ENCODE measurements at regions not wholly inside any gene's neighbourhood (a gene's known extent, or its start where the extent isn't known, plus 50 kb on each side); places are given as distances from the start of the nearest gene placed in this dataset.
"Not testable (repeated sequence)": the region's sequence is repeated elsewhere in the genome, so short reads cannot be mapped to it uniquely, and the experiment has no call there.

DNA sequence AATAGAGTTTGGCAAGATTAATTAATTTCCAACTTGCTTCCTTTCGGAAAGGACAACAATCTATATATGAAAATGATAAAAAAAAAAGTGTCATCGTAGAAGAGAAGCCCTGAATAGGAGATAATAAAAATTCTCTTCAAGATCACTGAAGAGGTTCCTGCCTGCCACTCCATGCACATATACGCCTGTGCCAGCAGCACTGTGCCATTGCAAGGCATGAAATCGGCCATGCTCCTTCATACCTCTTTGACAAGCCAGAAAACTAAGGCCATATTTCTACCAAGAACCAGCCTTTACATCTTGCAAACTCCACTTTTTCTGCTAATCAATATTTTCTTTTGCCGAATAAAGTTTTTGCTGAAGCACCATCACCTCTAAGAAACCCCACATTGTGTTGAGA, 365.5 kb downstream of the CXXC4 start:
- no peak for DNase-seq (ENCODE audit: low spot score)

DNA sequence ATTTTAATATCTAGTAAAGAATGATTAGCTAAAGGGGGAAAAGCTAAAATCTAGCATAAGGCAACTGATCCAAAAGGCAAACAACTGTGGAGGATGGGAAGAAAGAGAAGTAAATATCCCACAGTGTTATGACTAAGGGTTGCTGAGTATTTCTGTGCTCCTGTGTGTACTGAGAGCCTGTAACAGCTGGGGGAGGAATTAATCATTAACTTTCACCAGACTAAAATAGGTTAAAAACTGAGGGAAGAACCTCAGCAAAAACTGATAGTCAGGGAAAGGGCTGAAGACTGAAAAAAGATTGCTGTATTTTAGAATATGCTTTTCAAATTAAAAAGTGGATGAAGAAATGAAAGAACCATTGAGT, 365.9 kb downstream of the CXXC4 start:
- no peak for DNase-seq (ENCODE audit: low spot score)

DNA sequence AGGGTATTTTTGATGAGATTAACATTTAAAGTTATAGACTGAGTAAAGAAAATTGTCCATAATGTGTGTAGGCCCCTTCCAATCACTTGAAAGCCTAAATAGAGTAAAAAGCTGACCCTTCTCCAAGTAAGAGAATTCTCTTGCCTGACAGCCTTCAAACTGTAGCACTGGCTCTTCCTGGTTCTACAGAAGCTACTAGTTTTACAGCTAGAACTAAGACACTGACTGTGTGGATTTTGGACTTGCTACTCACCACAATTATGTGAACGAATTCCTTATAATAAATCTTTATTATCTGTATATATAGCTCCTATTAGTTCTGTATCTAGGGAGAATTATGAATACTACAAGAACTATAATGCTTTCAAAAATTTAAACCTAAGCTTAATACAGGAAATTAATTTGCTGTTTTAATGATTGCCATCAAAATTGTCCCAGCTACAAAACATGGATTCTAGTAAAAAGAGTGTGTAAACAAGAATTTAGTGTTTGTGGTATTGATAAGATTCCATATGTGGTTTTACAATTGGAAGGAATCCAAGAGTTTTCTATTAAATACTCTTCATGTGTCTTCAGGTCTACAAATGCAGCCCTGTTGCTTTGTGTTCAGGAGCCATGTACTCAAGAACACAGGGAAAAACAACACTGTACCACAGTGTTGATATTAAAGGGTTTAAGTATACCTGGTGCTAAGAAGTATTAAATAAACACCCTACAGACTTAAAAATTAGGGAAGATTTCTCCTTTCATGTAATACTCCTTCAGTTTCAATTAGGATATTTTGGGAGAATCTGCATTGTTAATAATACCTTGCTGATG, 366.5 kb downstream of the CXXC4 start:
- no peak for DNase-seq (ENCODE audit: low spot score)

DNA sequence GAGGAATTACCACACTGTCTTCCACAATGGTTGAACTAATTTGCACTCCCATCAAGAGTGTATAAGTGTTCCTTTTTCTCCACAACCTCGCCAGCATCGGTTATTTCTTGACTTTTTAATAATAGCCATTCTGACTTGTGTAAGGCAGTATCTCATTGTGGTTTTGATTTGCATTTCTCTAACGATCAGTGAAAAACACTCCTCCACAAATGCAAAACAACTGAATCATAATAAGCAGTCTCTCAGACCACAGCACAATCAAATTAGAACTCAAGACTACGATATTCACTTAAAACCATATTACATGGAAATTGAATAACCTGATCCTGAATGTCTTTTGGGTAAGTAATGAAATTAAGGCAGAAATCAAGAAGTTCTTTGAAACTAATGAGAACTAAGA, 371.7 kb downstream of the CXXC4 start:
- no peak for DNase-seq (ENCODE audit: low spot score)

DNA sequence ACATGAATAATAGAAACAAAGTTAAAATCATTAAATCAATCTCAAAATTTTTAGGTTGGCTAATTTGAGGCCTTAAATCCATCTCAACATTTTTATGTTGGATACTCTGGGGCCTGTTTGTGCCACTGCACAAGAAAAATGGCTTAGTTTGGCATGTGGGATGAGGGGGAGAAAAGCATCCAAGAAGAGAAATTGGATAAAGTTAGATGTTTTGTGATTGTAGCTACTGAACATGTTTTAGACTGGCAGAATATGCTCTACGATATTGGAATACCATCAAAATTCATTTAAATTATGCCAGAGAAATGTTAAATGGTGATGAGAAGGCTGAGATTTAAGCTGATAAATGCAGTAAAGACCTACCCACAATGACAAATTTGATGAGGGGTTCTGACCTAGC, 376.9 kb downstream of the CXXC4 start:
- no peak for DNase-seq (ENCODE audit: low spot score)

DNA sequence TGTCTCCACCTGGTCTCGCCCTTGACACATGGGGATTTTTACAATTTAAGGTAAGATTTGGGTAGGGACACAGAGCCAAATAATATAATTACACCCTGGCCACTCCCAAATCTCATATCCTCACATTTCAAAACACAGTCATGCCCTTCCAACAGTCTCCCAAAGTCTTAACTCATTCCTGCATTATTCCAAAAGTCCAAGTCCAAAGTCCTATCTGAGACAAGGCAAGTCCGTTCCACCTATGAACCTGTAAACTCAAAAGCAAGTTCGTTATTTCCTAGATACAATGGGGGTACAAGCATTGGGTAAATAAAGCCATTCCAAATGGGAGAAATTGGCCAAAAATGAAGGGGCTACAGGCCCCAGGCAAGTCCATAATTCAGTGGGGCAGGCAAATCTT, 380.8 kb downstream of the CXXC4 start:
- DNase-seq (ENCODE audit: low spot score) = no peak

DNA sequence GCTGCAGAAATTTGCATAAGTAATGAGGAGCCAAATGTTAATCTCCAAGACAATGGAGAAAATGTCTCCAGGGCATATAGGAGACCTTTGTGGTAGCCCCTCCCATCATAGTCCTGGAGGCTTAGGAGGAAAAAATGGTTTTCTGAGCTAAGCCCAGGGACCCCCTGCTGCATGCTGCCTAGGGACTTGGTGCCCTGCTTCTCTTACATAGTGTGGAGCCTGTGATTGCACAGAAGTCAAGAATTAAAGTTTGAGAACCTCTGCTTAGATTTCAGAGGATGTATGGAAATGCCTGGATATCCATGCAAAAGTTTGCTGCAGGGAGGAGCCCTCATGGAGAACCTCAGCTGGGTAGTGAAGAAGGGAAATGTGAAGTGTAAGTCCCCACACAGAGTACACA, 379.4 kb upstream of the TACR3 start:
- no peak for DNase-seq (ENCODE audit: low spot score)

DNA sequence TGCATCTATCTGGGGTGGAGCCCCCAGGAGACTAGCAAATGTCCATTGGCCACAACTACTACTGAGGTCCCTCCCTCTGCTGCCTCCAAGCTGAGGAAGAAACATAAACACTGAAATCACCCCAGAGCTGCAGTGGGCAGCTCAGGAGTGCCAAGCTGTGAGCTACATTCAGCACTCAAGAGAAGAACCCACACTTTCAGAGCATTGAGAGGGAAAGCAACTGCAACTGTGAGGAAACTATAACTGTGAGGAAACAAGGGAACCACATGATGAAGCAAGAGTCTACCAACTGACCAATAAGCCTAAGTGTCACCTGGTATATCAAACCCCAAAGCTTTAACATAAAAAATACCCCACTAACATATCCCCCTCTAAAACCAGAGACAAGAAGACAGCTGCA, 373.5 kb upstream of the TACR3 start:
- DNase-seq (ENCODE audit: low spot score) = no peak

DNA sequence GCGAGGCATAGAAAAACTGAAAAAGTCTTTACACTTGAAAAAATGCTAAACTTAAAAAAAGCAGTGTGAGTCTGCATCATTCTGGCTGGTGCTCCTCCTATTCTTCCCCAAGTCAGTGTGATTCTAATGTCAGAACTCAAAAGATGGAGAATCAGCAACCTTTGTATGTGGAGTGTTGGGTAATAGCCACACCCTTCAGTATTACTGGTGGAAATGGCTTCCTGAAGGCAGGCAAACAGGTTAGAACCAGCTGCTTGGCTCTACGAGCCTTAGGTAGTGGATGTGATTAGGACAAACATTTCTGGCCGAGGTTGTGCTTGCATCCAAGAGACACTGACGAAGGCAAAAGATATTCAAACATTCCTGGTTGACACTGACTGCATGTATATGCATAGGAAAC, 353.4 kb upstream of the TACR3 start:
- no peak for DNase-seq (ENCODE audit: low spot score)

DNA sequence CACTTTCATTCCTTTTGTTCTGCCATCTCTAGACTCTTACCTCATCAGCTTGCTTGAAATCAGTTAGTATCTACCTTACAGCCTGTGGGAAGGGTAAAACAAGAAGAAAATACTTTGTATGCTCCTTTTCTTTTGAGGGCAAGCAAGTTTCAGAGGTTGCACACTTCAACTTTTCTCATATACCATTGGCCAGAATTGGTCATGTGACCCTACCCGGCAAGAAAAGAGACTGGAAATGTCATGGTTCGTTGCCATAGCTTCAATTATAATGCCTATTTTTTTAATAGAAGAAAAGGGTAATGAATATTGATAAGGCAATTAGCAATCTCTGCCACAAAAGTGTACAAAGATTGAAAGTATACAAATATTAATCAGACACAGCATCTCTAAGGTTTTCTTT, 346.7 kb upstream of the TACR3 start:
- DNase-seq (ENCODE audit: low spot score) = no peak

DNA sequence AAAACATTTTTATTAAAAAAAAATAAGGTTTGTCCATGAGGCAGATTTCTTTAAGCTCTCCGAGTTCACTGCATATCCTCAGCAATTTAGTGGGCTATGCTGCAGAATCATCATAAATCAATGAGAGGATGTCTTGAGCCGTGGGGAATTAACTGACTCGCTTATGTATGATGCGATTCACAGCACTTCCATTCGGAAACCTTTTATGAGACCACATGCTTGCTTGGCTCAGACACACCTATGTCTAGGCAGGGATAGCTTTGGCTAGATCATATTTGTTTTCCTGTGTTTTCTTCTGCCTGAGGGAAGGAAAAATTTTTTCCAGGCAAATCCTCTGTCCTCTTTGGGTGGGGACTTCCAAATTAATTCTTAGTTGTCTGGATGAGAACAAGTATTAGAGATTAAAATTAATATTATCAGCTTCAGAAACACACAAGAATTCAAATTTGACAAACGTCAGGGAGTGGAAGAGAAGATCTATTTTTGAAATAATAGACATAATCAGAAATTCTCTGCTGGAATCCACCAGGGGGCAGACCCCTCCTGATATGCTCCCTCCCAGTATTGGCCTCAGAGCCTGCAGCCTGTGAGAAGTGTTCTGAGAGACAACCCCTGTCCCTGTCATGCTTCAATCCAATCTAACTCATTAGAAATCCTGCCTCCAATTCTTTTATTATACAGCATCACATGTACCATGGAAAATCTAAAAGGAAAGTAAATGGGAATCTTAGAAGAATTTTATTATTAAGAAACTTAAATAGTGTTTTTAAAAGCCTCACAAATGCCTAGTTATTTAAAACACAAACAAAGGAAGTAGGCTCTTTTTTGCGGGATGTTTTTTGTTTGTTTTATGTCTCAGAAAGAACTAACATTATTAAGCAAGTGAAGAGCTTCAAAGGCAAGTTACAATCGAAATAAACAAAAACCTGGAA, 345.1 kb upstream of the TACR3 start:
- no peak for DNase-seq (ENCODE audit: low spot score)

DNA sequence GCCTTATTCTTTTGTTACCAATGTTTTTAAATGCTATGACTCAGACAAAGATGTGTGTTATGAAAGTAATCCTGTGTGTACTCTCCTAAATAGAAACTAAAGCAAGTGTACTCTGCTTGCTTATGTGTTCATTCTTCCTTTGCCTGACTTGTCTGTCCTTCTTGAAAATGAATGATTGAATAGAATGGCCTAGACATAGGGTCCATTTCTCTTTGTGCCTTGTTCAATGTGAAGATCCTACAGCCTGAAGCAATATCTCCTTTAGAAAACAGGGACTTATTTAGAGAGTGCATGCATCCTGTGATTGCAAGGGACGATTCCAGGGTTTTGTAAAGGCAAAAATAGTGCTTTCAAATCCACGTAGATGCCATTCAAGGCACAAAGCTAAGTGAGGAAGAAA, 343.6 kb upstream of the TACR3 start:
- DNase-seq (ENCODE audit: low spot score) = no peak

DNA sequence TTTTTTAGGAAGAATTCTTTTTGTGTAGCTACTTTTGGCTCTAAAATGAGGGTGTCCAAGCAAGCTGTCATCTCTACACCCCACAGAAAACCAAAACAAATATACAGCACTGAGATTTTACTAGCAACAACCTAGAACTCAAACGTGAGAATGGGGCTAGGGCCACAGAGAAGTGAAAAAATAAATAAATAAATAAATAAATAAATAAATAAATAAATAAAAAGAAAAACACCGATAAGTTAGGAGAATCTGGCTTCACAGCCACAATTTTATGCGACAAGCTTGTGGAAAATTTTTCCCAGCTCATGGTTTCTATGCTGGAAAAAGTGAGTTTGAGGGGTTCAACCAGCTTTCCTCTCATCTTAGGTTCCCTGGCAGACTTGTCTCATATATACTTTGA, 324.6 kb upstream of the TACR3 start:
- no peak for DNase-seq (ENCODE audit: low spot score)

DNA sequence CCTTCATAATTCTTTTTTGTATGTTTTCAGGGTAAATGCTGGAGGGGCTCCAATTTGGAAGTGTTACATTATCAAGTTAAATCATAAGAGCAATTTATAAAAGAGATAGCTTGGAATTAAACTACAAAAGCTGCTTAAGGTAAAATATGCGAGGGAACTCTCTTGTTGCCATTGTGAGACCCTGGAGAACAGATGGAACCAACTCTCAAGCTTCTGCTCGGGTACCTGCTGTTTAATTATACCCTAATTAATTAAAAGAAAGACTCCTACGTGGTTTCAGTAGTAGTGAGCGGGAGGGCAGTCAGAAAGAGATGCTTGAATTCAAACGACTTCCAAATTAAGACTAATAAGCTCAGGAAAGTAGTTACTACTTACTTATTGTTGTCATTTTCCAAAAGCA, 313.1 kb upstream of the TACR3 start:
- no peak for DNase-seq (ENCODE audit: low spot score)

DNA sequence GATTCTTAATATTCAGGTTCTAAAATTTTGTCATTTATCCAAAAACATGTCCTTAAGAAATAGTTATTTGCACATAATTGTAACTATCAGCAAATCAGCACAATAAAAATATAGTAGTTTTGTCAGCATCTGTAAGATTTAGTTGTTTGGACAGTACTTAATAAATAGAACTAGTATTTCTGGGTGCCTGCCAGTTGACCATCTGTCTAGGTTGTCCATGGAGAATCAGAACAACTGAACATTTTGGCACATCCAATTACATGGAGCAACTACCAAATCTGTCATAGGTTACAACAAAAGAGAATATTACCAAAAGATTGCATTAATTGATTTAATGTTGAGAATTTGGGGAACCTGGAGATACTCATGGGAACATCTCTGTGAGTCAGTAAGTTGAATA, 305.5 kb upstream of the TACR3 start:
- no peak for DNase-seq (ENCODE audit: low spot score)

DNA sequence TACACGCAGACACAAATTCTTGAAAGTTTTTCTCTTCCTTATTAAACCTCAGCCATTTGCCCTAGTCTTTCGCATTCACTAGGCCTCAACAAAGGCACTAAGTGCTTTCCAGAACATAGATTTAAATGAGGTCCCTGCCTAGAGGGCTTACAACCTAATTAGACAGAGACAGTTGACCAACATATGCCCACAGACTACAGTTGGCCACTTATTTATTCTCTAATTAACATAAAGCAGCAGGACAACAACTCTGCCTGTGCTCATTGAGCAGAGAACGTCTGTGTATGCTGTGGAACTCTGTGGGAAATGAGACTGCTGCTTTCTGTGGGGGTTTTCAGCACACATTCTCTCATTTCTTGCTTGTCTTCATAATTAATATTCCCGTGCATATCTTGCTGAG, 303.0 kb upstream of the TACR3 start:
- DNase-seq (ENCODE audit: low spot score) = no peak

DNA sequence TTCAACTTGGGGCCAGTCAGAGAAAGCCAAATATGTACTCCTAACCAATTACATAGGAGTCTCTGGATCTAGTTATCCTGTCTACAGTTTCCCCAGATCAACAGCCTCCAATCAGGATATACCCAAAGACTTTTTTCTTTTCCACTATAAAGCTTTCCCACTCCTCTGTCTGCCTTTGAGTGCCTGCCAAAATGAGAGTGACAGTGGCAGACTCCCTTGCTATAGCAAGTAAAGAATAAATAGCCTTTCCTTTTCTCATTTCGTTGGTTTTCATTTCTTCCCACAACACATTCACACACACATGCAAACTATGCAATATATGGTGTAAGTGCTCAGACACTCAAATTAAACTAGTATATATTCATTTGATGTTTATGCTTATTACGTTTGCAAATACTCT, 302.4 kb upstream of the TACR3 start:
- no peak for DNase-seq (ENCODE audit: low spot score)

DNA sequence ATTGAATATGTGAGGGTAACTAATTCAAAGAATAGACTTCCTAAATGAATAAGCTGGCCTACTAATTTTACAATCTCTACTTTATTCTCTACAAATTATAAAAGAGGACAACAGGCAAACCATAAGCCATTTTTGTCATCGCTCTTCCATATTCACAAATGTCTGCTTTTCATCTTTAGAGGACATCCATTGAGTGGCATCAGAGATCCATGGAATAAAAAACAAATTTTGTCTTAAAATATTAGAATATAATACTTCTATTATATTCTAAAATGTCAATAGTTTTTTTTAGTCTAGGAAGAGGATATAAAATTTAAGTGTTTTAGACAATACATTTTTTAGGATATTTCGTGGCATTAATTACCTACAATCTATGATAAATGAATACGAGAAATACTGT, 300.9 kb upstream of the TACR3 start:
- no peak for DNase-seq (ENCODE audit: low spot score)

DNA sequence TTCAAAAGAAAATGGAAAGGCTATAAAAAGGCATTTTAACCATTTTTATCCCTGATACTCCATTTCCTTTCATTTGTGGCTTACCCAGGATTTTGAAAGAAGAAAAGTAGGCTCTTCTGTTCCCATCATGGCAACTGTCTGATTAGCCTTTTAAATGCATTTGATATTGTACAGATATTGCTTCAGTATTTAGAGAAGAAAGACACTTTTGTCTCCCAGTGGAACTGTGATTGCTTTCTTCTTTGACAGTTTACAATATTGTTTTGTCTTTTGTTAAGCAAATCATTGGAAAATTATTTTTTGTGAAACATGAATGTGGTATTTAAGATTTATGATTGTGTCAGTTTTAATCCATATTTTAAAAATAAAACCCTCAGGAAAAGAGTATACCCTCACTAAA, 297.4 kb upstream of the TACR3 start:
- DNase-seq (ENCODE audit: low spot score) = no peak

DNA sequence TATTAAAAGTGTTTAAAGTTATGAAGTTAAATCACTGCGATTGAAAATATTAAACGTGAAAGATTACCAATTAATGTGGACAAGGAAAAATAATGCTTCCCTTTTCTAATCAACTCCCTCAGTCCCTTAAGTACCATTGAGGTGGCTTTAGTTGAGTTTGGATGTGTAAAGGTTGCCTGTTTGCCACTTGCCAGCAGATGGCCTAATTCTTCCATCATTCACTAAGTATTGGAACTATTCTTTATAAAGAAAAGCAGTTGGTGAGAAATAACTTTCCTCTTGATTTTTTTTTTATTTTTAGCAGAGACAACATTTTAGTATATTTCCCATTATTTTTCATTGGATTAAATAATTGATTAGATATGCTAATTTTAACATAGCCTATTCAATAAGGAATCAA, 295.9 kb upstream of the TACR3 start:
- DNase-seq (ENCODE audit: low spot score) = no peak

DNA sequence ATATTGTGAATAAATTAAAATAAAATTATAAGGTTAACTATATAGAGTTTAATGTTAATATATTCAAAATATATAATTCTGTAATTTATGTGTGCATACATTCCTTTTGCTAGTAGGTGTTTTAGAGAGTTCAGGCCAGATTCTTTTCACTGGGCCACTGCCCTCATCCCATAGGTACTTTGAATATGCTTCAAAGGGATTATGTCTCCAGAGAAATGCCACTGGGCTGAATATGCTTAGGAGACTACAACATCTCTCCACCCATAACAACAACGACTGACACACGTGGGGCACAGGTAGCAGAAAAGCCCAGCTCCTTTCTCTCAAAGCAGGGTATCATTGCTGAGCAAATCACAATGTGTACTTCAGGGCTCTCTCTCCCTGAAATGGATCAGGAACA, 290.9 kb upstream of the TACR3 start:
- no peak for DNase-seq (ENCODE audit: low spot score)

DNA sequence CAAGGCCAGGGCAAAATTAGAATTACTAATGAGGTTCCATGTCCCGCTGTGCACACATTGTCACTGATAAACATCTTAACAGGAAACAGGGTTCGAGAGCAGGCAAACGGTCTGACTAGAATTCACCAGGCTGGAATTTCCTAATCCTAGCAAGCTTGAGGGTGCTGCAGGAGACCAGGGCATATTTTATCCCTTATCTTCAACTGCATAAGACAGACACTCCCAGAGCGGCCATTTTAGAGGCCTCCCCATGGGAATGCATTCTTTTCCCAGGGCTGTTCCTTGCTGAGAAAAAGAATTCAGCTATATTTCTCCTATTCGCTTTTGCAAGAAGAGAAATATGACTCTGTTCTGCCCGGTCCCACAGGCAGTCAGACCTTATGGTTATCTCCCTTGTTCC, 282.5 kb upstream of the TACR3 start:
- not testable (repeated sequence) for DNase-seq (ENCODE audit: low spot score)

DNA sequence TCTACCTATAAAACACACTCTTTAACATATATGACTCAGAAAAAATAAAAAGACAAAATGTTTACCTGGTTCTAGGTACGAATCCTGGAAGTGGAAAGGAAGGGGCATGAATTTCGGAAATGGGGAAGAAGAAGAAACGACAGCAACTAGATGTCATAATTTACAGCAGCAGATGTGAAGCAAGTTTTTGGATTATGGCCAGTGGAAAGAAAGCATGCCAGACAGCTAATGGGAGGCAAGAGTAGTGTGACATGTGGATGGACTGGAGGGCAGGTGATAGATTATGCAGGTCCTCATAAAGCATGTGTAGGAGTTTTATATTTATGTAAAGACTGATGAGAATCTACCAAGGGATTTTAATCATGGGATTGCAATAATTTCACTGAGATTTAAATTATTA, 279.0 kb upstream of the TACR3 start:
- no peak for DNase-seq (ENCODE audit: low spot score)

DNA sequence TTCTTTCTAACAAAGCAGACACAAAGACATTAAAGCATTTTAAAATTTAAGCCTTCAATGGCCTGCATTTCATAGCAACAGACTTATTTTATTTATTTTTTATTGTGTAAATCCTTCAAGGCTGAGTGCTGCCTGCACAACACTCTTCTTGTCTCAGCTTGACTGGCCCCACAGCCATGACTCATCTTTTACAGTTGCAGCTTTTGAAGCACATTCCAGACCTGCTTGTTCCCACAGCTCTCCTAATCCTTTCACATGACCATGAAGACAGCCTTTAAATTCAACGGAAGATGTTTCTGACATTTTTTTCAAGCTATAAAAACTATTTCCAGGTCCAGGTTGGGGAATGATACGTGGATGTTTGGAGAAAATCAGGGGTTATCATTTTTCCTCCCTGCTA, 276.9 kb upstream of the TACR3 start:
- no peak for DNase-seq (ENCODE audit: low spot score)

All from AG08395 (cell line).